WTC11 (cell line): ENCODE measurements at regions not wholly inside any gene's neighbourhood (a gene's known extent, or its start where the extent isn't known, plus 50 kb on each side); places are given as distances from the start of the nearest gene placed in this dataset.

Experiments
- ATAC-seq: fragments of 200-7000 bp; cut with Tn5 transposase; 2 replicates; pipeline ENCODE4 v1.10.0; 2021; ENCODE audit warnings: mild to moderate bottlenecking, moderate library complexity
- CTCF ChIA-PET: fragments of 300-600 bp; sonication (Branson Sonifier 250); formaldehyde crosslinking; loops from one replicate; lab custom pipeline; 2021; ENCODE audit warnings: antibody characterized with exemption; lab: Charles Lee
- POLR2A ChIA-PET: fragments of 350-600 bp; sonication (Branson Sonifier 250); formaldehyde crosslinking; loops from one replicate; lab custom pipeline; 2021; ENCODE audit warnings: antibody characterized with exemption; lab: Charles Lee
- DNase-seq: peaks from one replicate; pipeline ENCODE4 v3.0.0; 2021; ENCODE audit warnings: low spot score
- H3K27ac Mint-ChIP-seq: 2 replicates; pipeline ENCODE4 v1.8.0; 2021; ENCODE audit warnings: mixed read lengths
- H3K27me3 Mint-ChIP-seq: 2 replicates; pipeline ENCODE4 v1.8.0; 2021; ENCODE audit warnings: low read depth, mild to moderate bottlenecking, moderate library complexity, mixed read lengths
- H3K36me3 Mint-ChIP-seq: 2 replicates; pipeline ENCODE4 v1.8.0; 2021; ENCODE audit warnings: mixed read lengths
- H3K4me1 Mint-ChIP-seq: 2 replicates; pipeline ENCODE4 v1.8.0; 2022; ENCODE audit warnings: mixed read lengths
- H3K4me3 Mint-ChIP-seq: 2 replicates; pipeline ENCODE4 v1.8.0; 2021; ENCODE audit warnings: mild to moderate bottlenecking, moderate library complexity, mixed read lengths
- H3K9me3 Mint-ChIP-seq: 2 replicates; pipeline ENCODE4 v1.8.0; 2021; ENCODE audit warnings: mixed read lengths
- ATF1 ChIP-seq: sonication (generic); formaldehyde crosslinking; IDR thresholded peaks from 2 replicates; pipeline ENCODE4 v1.8.1; 2023; ENCODE audit warnings: mild to moderate bottlenecking, moderate library complexity, missing genetic modification reagents
- CREB1 ChIP-seq: sonication (generic); formaldehyde crosslinking; IDR thresholded peaks from 2 replicates; pipeline ENCODE4 v1.8.0; 2023; ENCODE audit warnings: mild to moderate bottlenecking, missing genetic modification reagents
- ESRRA ChIP-seq: sonication (generic); formaldehyde crosslinking; IDR thresholded peaks from 2 replicates; pipeline ENCODE4 v1.8.1; 2022; ENCODE audit warnings: mild to moderate bottlenecking, missing genetic modification reagents, borderline replicate concordance
- GRHL2 ChIP-seq: fragments of 250-450 bp; sonication (Bioruptor Pico); IDR thresholded peaks from 2 replicates; pipeline ENCODE4 v1.8.0; 2022; ENCODE audit warnings: mild to moderate bottlenecking, moderate library complexity; ENCODE audit not compliant: insufficient replicate concordance, severe bottlenecking
- MYBL2 ChIP-seq: sonication (generic); formaldehyde crosslinking; IDR thresholded peaks from 2 replicates; pipeline ENCODE4 v1.8.1; 2023; ENCODE audit warnings: mild to moderate bottlenecking, moderate library complexity, missing genetic modification reagents
- NFYB ChIP-seq: sonication (generic); formaldehyde crosslinking; conservative IDR thresholded peaks from 2 replicates; pipeline ENCODE4 v1.8.0; 2022; ENCODE audit warnings: low read depth, missing genetic modification reagents
- OVOL2 ChIP-seq: fragments of 250-450 bp; sonication (Bioruptor Pico); IDR thresholded peaks from 2 replicates; pipeline ENCODE4 v1.9.0; 2021; ENCODE audit warnings: mild to moderate bottlenecking, borderline replicate concordance
- PRDM15 ChIP-seq: sonication (generic); formaldehyde crosslinking; IDR thresholded peaks from 2 replicates; pipeline ENCODE4 v1.8.0; 2022; ENCODE audit warnings: missing genetic modification reagents
- PREB ChIP-seq: sonication (generic); formaldehyde crosslinking; IDR thresholded peaks from 2 replicates; pipeline ENCODE4 v1.8.1; 2022; ENCODE audit warnings: mild to moderate bottlenecking, missing genetic modification reagents, moderate library complexity, borderline replicate concordance
- RORB ChIP-seq: fragments of 250-450 bp; sonication (Bioruptor Pico); IDR thresholded peaks from 2 replicates; pipeline ENCODE4 v1.9.0; 2021; ENCODE audit warnings: mild to moderate bottlenecking
- SMAD3 ChIP-seq: sonication (generic); formaldehyde crosslinking; IDR thresholded peaks from 2 replicates; pipeline ENCODE4 v1.8.0; 2022; ENCODE audit warnings: missing genetic modification reagents, mild to moderate bottlenecking, borderline replicate concordance
- SMAD4 ChIP-seq: sonication (generic); formaldehyde crosslinking; IDR thresholded peaks from 2 replicates; pipeline ENCODE4 v1.8.0; 2022; ENCODE audit warnings: mild to moderate bottlenecking, missing genetic modification reagents
- STAT6 ChIP-seq: sonication (generic); formaldehyde crosslinking; conservative IDR thresholded peaks from 2 replicates; pipeline ENCODE4 v1.8.1; 2023; ENCODE audit warnings: mild to moderate bottlenecking, low read depth, missing genetic modification reagents, moderate library complexity
- ZBTB21 ChIP-seq: sonication (generic); formaldehyde crosslinking; IDR thresholded peaks from 2 replicates; pipeline ENCODE4 v1.8.1; 2023; ENCODE audit warnings: mild to moderate bottlenecking, missing genetic modification reagents, borderline replicate concordance
- ZNF317 ChIP-seq: sonication (generic); formaldehyde crosslinking; IDR thresholded peaks from 2 replicates; pipeline ENCODE4 v1.8.1; 2023; ENCODE audit warnings: low read depth, mild to moderate bottlenecking, moderate library complexity, missing genetic modification reagents, borderline replicate concordance
- ZNF396 ChIP-seq: fragments of 250-450 bp; sonication (Bioruptor Pico); IDR thresholded peaks from 2 replicates; pipeline ENCODE4 v1.8.0; 2021; ENCODE audit warnings: mild to moderate bottlenecking, moderate library complexity, borderline replicate concordance
- TF ChIP-seq, protein P1 (sequence below): fragments of 250-450 bp; sonication (Bioruptor Pico); IDR thresholded peaks from 2 replicates; pipeline ENCODE4 v1.9.0; 2021; ENCODE audit warnings: mild to moderate bottlenecking
- TF ChIP-seq, protein P2 (sequence below): sonication (generic); formaldehyde crosslinking; conservative IDR thresholded peaks from 2 replicates; pipeline ENCODE4 v1.8.1; 2022; ENCODE audit warnings: mild to moderate bottlenecking, missing genetic modification reagents

GRCh38 chr10:64518456-64518855 is 997.3 kb downstream of the REEP3 start:
- CTCF ChIA-PET: no interaction called here

DNA sequence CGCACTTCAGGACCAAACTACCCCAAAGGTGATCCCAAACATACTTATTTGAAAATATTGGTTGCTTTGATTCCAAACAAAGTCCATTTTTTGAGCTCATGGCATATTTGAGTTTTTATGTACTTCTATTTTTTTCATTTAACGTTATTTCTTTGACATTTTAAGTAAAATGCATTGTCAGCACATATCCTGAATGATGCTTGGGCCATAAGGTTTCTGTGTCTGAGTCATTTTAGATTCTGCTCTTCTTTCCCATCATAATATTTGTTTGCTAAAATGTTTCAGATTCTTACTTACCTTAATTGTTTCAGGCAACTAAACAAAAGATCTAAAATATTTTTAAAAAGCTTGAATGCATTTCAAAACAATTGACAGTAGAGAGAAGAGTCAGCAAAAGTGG is 998.2 kb downstream of the REEP3 start:
- Mint-ChIP-seq H3K9me3 (no peaks in the 10 kb centered on the region), H3K4me3 (no peak overlapping the region), H3K27ac (no peak overlapping the region), H3K27me3 (no peaks in the 10 kb centered on the region), H3K36me3 (no peaks in the 10 kb centered on the region), H3K4me1 (no peaks in the 10 kb centered on the region)
- POLR2A ChIA-PET: no interaction called here
- CTCF ChIA-PET: no interaction called here
- ATAC-seq (no peak), DNase-seq (no peak)
- no peak for TF ChIP-seq RORB (CRISPR knock-in tag)
- TF ChIP-seq STAT6 (CRISPR knock-in tag): no peak
- TF ChIP-seq, protein P1, sequence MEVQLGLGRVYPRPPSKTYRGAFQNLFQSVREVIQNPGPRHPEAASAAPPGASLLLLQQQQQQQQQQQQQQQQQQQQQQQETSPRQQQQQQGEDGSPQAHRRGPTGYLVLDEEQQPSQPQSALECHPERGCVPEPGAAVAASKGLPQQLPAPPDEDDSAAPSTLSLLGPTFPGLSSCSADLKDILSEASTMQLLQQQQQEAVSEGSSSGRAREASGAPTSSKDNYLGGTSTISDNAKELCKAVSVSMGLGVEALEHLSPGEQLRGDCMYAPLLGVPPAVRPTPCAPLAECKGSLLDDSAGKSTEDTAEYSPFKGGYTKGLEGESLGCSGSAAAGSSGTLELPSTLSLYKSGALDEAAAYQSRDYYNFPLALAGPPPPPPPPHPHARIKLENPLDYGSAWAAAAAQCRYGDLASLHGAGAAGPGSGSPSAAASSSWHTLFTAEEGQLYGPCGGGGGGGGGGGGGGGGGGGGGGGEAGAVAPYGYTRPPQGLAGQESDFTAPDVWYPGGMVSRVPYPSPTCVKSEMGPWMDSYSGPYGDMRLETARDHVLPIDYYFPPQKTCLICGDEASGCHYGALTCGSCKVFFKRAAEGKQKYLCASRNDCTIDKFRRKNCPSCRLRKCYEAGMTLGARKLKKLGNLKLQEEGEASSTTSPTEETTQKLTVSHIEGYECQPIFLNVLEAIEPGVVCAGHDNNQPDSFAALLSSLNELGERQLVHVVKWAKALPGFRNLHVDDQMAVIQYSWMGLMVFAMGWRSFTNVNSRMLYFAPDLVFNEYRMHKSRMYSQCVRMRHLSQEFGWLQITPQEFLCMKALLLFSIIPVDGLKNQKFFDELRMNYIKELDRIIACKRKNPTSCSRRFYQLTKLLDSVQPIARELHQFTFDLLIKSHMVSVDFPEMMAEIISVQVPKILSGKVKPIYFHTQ (CRISPR knock-in tag): no peak
- TF ChIP-seq ZNF317: no peak
- no peak for TF ChIP-seq NFYB (CRISPR knock-in tag)
- TF ChIP-seq ESRRA (CRISPR knock-in tag): no peak
- TF ChIP-seq SMAD3: no peak
- TF ChIP-seq, protein P2, sequence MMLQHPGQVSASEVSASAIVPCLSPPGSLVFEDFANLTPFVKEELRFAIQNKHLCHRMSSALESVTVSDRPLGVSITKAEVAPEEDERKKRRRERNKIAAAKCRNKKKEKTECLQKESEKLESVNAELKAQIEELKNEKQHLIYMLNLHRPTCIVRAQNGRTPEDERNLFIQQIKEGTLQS (CRISPR knock-in tag): no peak
- TF ChIP-seq CREB1 (CRISPR knock-in tag): no peak
- no peak for TF ChIP-seq ATF1 (CRISPR knock-in tag)
- no peak for TF ChIP-seq PRDM15 (CRISPR knock-in tag)
- TF ChIP-seq ZBTB21 (CRISPR knock-in tag): no peak

More at GRCh38 chr10:64518456-64518855, 997.3 kb downstream of the REEP3 start:
- POLR2A ChIA-PET: no interaction called here
- no peak overlapping the region for H3K27ac Mint-ChIP-seq
- no peaks in the 10 kb centered on the region for H3K9me3 Mint-ChIP-seq
- ATAC-seq (no peak), DNase-seq (no peak)
- no peaks in the 10 kb centered on the region for H3K4me1 Mint-ChIP-seq
- no peaks in the 10 kb centered on the region for H3K27me3 Mint-ChIP-seq
- H3K4me3 Mint-ChIP-seq: no peak overlapping the region
- TF ChIP-seq ZNF396 (no peak), ZNF317 (no peak), OVOL2 (CRISPR knock-in tag) (no peak), GRHL2 (CRISPR knock-in tag) (no peak), MYBL2 (no peak), PREB (CRISPR knock-in tag) (no peak), SMAD4 (CRISPR knock-in tag) (no peak)
- no peaks in the 10 kb centered on the region for H3K36me3 Mint-ChIP-seq
